PC-3 (cell line): ENCODE measurements at regions not wholly inside any gene's neighbourhood (a gene's known extent, or its start where the extent isn't known, plus 50 kb on each side); places are given as distances from the start of the nearest gene placed in this dataset.

Experiments
- ATAC-seq: fragments of 200-7000 bp; cut with Tn5 transposase; 2 replicates; pipeline ENCODE4 v1.9.1; 2020; ENCODE audit warnings: mild to moderate bottlenecking, moderate library complexity
- BruUV-seq: library from RNA; stranded (reverse); fragments of 400-500 nt; replicated peaks from 2 replicates; lab custom pipeline; 2021; lab: Mats Ljungman, UMichigan
- CTCF ChIA-PET: fragments of 300-600 bp; sonication (Branson Sonifier 250); formaldehyde crosslinking; loops from one replicate; lab custom pipeline; 2022; ENCODE audit warnings: antibody characterized with exemption; lab: Charles Lee
- POLR2A ChIA-PET: fragments of 300-600 bp; sonication (Branson Sonifier 250); formaldehyde crosslinking; loops from one replicate; lab custom pipeline; 2022; ENCODE audit warnings: antibody characterized with exemption; ENCODE audit not compliant: unreplicated experiment; lab: Charles Lee
- DNase-seq: peaks from one replicate; pipeline ENCODE4 v3.0.0-alpha.2; 2015
- H2AFZ ChIP-seq: fragments of 300-600 bp; sonication (generic); 2 replicates; pipeline ENCODE4 v1.6.0; 2016; ENCODE audit warnings: antibody characterized with exemption, low read length
- H3F3A ChIP-seq: fragments of 300-600 bp; sonication (generic); one replicate; pipeline ENCODE4 v1.6.0; 2017; ENCODE audit warnings: antibody characterized with exemption, low read length, control low read depth, mild to moderate bottlenecking; ENCODE audit not compliant: unreplicated experiment
- H3K27ac ChIP-seq: fragments of 300-600 bp; sonication (generic); 2 replicates; pipeline ENCODE4 v1.5.1; 2016; ENCODE audit warnings: mild to moderate bottlenecking, low read length
- H3K27me3 ChIP-seq: fragments of 300-600 bp; sonication (generic); 2 replicates; pipeline ENCODE4 v1.6.1; 2016; ENCODE audit warnings: low read length, mixed read lengths
- H3K36me3 ChIP-seq: fragments of 300-600 bp; sonication (generic); 2 replicates; pipeline ENCODE4 v1.6.1; 2016; ENCODE audit warnings: low read depth, mixed run types, low read length, mixed read lengths
- H3K4me1 ChIP-seq: fragments of 300-600 bp; sonication (generic); 2 replicates; pipeline ENCODE4 v1.5.1; 2016; ENCODE audit warnings: low read length; ENCODE audit not compliant: insufficient read depth
- H3K4me2 ChIP-seq: fragments of 300-600 bp; sonication (generic); 2 replicates; pipeline ENCODE4 v1.6.0; 2016; ENCODE audit warnings: low read length
- H3K4me3 ChIP-seq: fragments of 300-600 bp; sonication (generic); 2 replicates; pipeline ENCODE4 v1.5.1; 2016; ENCODE audit warnings: mild to moderate bottlenecking, low read length, mixed read lengths
- H3K79me2 ChIP-seq: fragments of 300-600 bp; sonication (generic); 2 replicates; pipeline ENCODE4 v1.6.1; 2017; ENCODE audit warnings: low read length, mixed read lengths
- H3K9ac ChIP-seq: fragments of 300-600 bp; sonication (generic); 2 replicates; pipeline ENCODE4 v1.6.0; 2016; ENCODE audit warnings: mild to moderate bottlenecking, low read length
- H3K9me2 ChIP-seq: fragments of 300-600 bp; sonication (generic); replicated peaks from 2 replicates; pipeline ENCODE4 v1.6.1; 2016; ENCODE audit warnings: mixed run types, low read length, mixed read lengths
- H3K9me3 ChIP-seq: fragments of 300-600 bp; sonication (generic); 2 replicates; pipeline ENCODE4 v1.6.1; 2016; ENCODE audit warnings: low read length, mixed read lengths
- H4K20me1 ChIP-seq: fragments of 300-600 bp; sonication (generic); 2 replicates; pipeline ENCODE4 v1.6.1; 2016; ENCODE audit warnings: low read length, mixed read lengths
- EZH2 ChIP-seq: fragments of 300-600 bp; sonication (generic); IDR thresholded peaks from one replicate; pipeline ENCODE4 v1.6.1; 2017; ENCODE audit warnings: antibody characterized with exemption, mild to moderate bottlenecking, low read length; ENCODE audit not compliant: unreplicated experiment
- EZH2phosphoT487 ChIP-seq: fragments of 300-600 bp; sonication (generic); IDR thresholded peaks from 2 replicates; pipeline ENCODE4 v1.6.1; 2018; ENCODE audit warnings: mild to moderate bottlenecking, antibody characterized with exemption, low read length, borderline replicate concordance
- intact Hi-C: fragments of 100-400 bp; cut with micrococcal nuclease; formaldehyde crosslinking; loops from 2 replicates; pipeline ENCODE4 v1.9.0; 2023
- TF ChIP-seq, protein P1 (sequence below): fragments of 300-600 bp; sonication (generic); conservative IDR thresholded peaks from 2 replicates; pipeline ENCODE4 v1.5.1; 2017; ENCODE audit warnings: antibody characterized with exemption, low read depth, mild to moderate bottlenecking, low read length

DNA sequence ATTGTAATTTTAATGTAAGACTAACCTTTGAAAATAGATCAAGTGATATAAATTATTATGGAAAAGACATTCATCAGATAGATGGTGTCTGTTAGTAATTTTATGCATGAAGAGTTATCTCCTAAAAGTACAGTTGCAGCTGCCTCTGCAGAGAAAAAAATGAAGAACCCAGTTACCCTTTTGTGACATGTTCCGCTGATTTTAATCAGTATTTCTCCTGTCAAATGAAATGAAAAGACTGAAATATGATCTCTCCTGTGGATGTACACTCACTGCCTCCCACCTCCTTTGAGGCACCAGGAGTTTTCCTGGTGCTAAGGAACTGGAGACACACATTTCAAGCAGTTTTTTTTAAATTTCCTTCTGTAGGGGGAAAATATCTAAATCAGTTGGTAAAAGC, 277.4 kb downstream of the KIF4B start:
- CTCF ChIA-PET = no interaction called here

DNA sequence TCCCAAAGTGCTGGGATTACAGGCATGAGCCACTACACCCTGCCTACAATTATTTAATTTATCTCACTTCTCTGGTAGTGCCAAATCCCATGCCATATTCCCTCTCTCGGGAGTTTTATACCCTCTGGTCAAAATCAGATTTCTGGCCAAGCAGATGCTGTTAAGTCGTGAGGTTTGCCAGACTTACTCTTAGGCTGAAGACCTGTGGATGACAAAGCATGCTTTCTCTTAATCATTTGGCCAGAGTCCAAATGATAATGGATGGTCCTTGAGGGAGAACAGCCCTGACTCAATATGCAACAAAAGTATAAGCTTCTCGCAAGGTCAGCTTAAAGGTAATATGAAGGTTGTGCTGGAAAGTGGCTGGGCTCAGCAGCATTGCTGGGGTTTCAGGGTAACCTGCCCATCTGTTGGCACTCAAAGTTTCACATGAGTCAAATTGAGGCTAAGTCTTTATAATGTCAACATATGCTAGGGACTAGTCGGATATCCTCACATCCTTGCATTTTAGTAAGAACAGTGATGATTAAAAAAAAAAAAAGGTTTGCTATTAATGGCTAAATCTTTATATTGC, 280.1 kb downstream of the KIF4B start:
- intact Hi-C loops = no loop called here
- Histone ChIP-seq H3K27me3 (no peaks in the 10 kb centered on the region), H3K27ac (no peak overlapping the region), H3K9ac (no peak overlapping the region), H3K4me3 (no peak overlapping the region), H3K36me3 (no peaks in the 10 kb centered on the region), H3K79me2 (no peaks in the 10 kb centered on the region), H3K9me2 (no peaks in the 10 kb centered on the region), H3K9me3 (no peaks in the 10 kb centered on the region), H3K4me2 (no peak overlapping the region), H2AFZ (no peak overlapping the region), H4K20me1 (no peaks in the 10 kb centered on the region), H3F3A (no peaks in the 10 kb centered on the region), H3K4me1 (no peaks in the 10 kb centered on the region)
- CTCF ChIA-PET = no interaction called here
- TF ChIP-seq, protein P1, sequence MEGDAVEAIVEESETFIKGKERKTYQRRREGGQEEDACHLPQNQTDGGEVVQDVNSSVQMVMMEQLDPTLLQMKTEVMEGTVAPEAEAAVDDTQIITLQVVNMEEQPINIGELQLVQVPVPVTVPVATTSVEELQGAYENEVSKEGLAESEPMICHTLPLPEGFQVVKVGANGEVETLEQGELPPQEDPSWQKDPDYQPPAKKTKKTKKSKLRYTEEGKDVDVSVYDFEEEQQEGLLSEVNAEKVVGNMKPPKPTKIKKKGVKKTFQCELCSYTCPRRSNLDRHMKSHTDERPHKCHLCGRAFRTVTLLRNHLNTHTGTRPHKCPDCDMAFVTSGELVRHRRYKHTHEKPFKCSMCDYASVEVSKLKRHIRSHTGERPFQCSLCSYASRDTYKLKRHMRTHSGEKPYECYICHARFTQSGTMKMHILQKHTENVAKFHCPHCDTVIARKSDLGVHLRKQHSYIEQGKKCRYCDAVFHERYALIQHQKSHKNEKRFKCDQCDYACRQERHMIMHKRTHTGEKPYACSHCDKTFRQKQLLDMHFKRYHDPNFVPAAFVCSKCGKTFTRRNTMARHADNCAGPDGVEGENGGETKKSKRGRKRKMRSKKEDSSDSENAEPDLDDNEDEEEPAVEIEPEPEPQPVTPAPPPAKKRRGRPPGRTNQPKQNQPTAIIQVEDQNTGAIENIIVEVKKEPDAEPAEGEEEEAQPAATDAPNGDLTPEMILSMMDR = no peak
- TF ChIP-seq EZH2 = no peak
- TF ChIP-seq EZH2phosphoT487 = no peak
- POLR2A ChIA-PET = no interaction called here
- ATAC-seq = no peak
- no TSS peak for BruUV-seq
- no peak for DNase-seq

More for the DNA sequence above, 277.4 kb downstream of the KIF4B start:
- intact Hi-C loops = no loop called here
- TF ChIP-seq EZH2 = no peak
- TF ChIP-seq, protein P1 = no peak
- TF ChIP-seq EZH2phosphoT487 = no peak
- Histone ChIP-seq H3K36me3 (no peaks in the 10 kb centered on the region), H3F3A (no peaks in the 10 kb centered on the region), H3K27me3 (no peaks in the 10 kb centered on the region), H3K4me1 (no peaks in the 10 kb centered on the region), H4K20me1 (no peaks in the 10 kb centered on the region), H3K4me3 (no peak overlapping the region), H3K9ac (no peak overlapping the region), H2AFZ (no peak overlapping the region), H3K9me2 (no peaks in the 10 kb centered on the region), H3K9me3 (no peaks in the 10 kb centered on the region), H3K4me2 (no peak overlapping the region), H3K27ac (no peak overlapping the region), H3K79me2 (no peaks in the 10 kb centered on the region)
- no TSS peak for BruUV-seq
- no peak for DNase-seq
- POLR2A ChIA-PET = no interaction called here
- no peak for ATAC-seq

DNA sequence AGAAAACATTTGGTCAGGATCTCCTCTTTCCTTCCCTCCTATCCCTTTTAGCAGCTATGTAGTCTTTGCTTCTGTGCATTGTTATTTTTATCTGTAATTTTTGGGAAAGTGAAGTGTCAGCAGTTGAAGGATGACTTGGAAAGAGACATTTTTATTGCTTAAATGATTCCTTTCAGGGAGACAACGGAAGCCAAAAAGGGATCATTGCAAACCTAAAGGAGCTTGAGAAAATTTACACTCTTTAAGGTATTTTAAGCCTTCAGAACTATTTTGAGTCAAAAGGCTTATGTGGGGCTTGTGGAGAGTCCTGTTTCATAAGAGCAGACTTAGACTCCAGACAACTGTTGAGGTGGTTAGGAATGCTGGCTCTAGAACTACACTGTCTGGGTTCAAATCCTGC, 281.6 kb downstream of the KIF4B start:
- POLR2A ChIA-PET = no interaction called here
- no peak overlapping the region for H3K27ac ChIP-seq
- no peak overlapping the region for H2AFZ ChIP-seq
- no peaks in the 10 kb centered on the region for H3K79me2 ChIP-seq
- no peaks in the 10 kb centered on the region for H3K9me3 ChIP-seq
- H3K27me3 ChIP-seq = no peaks in the 10 kb centered on the region
- intact Hi-C loops = no loop called here
- no peaks in the 10 kb centered on the region for H3K36me3 ChIP-seq
- no peaks in the 10 kb centered on the region for H4K20me1 ChIP-seq
- no peaks in the 10 kb centered on the region for H3K4me1 ChIP-seq
- no TSS peak for BruUV-seq
- TF ChIP-seq EZH2 (no peak), EZH2phosphoT487 (no peak)
- TF ChIP-seq, protein P1 = no peak
- CTCF ChIA-PET = no interaction called here
- no peak overlapping the region for H3K9ac ChIP-seq
- no peak overlapping the region for H3K4me2 ChIP-seq
- no peak overlapping the region for H3K4me3 ChIP-seq
- no peaks in the 10 kb centered on the region for H3F3A ChIP-seq
- H3K9me2 ChIP-seq = no peaks in the 10 kb centered on the region
- ATAC-seq = no peak
- no peak for DNase-seq
